LNCaP clone FGC (cell line): ENCODE measurements at regions not wholly inside any gene's neighbourhood (a gene's known extent, or its start where the extent isn't known, plus 50 kb on each side); places are given as distances from the start of the nearest gene placed in this dataset.

Experiments used
- DNase-seq: peaks from one replicate; pipeline ENCODE4 v3.0.0-alpha.2; 2011; ENCODE audit warnings: low read depth
- H3K4me3 ChIP-seq: 2 replicates; pipeline ENCODE4 v1.5.1; 2011; ENCODE audit warnings: mild to moderate bottlenecking, low read depth, low read length, control low read depth
- TF ChIP-seq, protein P1 (sequence below): IDR thresholded peaks from 2 replicates; pipeline ENCODE4 v1.5.1; 2012; ENCODE audit warnings: mild to moderate bottlenecking; ENCODE audit not compliant: control insufficient read depth, insufficient read depth; ENCODE audit errors: extremely low read depth

- H3K4me3 ChIP-seq: no peak overlapping the region
- no peak for DNase-seq
- TF ChIP-seq, protein P1, sequence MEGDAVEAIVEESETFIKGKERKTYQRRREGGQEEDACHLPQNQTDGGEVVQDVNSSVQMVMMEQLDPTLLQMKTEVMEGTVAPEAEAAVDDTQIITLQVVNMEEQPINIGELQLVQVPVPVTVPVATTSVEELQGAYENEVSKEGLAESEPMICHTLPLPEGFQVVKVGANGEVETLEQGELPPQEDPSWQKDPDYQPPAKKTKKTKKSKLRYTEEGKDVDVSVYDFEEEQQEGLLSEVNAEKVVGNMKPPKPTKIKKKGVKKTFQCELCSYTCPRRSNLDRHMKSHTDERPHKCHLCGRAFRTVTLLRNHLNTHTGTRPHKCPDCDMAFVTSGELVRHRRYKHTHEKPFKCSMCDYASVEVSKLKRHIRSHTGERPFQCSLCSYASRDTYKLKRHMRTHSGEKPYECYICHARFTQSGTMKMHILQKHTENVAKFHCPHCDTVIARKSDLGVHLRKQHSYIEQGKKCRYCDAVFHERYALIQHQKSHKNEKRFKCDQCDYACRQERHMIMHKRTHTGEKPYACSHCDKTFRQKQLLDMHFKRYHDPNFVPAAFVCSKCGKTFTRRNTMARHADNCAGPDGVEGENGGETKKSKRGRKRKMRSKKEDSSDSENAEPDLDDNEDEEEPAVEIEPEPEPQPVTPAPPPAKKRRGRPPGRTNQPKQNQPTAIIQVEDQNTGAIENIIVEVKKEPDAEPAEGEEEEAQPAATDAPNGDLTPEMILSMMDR: no peak
Observed at GRCh38 chr2:72050734-72051133, 96.9 kb downstream of the CYP26B1 start.

- no peak for DNase-seq
- TF ChIP-seq, protein P1: no peak
- no peak overlapping the region for H3K4me3 ChIP-seq
Observed at GRCh38 chr2:72048881-72049477, 98.7 kb downstream of the CYP26B1 start.

DNA sequence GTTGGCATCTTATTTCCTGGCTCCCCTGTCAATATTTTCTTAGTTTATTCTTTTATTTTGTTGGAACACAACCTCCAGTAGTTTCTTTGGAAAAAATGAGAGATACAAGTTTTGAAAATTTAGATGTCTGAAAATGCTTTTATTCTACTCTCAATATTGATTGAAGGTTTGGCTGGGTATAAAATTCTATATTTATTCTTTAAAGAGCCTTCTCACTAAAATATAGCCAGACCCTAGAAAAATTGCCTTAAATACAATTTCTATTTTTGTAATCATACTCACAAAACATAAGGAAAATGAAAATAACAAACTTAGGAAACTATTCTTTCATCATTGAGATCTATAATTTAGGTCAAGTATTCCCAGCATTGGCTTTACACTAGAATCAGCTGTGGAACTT is 103.7 kb downstream of the CYP26B1 start:
- DNase-seq: no peak
- H3K4me3 ChIP-seq: no peak overlapping the region
- TF ChIP-seq, protein P1: no peak

DNA sequence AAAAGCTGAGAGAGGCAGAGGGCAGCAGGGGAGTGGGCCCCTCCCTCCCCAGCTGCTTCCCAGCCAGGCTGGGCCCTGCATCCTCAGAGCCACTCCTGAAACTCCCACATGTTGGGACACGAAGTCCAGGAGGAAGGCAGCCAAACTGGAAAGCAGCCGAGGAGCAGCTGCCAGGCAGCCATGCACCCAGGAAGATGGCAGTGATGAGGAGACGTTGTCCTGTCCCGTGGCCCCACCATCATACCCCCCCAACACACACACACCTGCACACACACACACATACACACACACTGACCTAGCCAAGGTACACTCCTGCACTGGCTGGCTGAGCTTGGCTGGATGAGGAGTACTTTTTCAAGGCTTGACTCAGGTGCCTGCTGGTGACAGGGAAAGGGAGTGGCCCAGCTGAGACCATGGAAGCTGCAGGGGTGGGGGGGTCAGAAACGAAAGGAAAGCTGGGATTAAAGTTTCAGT is 106.0 kb downstream of the CYP26B1 start:
- no peak for DNase-seq
- no peak overlapping the region for H3K4me3 ChIP-seq
- TF ChIP-seq, protein P1: no peak

GRCh38 chr2:72040629-72041571 is 106.8 kb downstream of the CYP26B1 start:
- TF ChIP-seq, protein P1: no peak

GRCh38 chr2:72038524-72038923 is 109.1 kb downstream of the CYP26B1 start:
- no peak overlapping the region for H3K4me3 ChIP-seq
- TF ChIP-seq, protein P1: no peak
- no peak for DNase-seq

More at GRCh38 chr2:72040629-72041571, 106.8 kb downstream of the CYP26B1 start:
- DNase-seq: no peak
- no peak overlapping the region for H3K4me3 ChIP-seq
